HG03520 (cell line): ENCODE measurements at regions not wholly inside any gene's neighbourhood (a gene's known extent, or its start where the extent isn't known, plus 50 kb on each side); places are given as distances from the start of the nearest gene placed in this dataset.
"Not testable (repeated sequence)": the region's sequence is repeated elsewhere in the genome, so short reads cannot be mapped to it uniquely, and the experiment has no call there.

Source experiments
- ATAC-seq: cut with Tn5 transposase; IDR thresholded peaks from one replicate; pipeline ENCODE4 v1.9.1; 2021; ENCODE audit warnings: mild to moderate bottlenecking, moderate library complexity; ENCODE audit not compliant: unreplicated experiment

- no peak for ATAC-seq
Observed at GRCh38 chr9:99472240-99472915, 250.3 kb downstream of the SEC61B start.

DNA sequence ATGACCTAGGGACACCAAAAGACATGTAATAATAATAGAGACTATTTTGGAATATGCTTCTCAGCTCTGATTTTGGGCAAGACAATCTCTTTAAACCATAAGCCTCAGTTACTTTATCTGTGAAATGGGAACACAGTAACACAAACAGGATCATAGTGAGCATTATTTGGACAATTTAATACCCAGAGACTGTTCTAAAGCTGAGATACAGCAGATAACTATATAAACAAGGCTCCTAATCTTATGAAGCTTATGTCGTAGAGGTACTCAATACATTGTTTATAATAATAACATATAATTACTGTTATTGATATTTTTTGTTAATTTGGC is 250.8 kb downstream of the SEC61B start:
- ATAC-seq, result no peak

DNA sequence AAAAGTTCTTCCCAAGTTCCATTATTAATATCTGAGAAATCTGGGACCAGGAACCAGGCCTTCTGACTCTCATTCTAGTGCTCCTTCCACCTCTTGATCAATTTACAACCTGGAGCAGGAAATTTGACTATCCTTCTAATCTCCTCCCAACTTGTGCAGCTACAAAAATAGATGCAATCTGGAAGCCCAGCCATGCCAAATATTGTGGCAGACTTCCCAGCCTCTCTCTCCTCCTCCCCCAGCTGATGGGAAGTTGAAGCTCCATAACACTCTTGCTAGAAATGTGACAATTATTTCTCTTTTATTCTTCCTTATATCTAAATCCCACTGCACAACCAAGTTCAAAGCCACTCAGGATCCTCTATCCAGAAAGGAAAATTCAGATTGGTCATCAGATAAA is 252.1 kb downstream of the SEC61B start:
- ATAC-seq, result no peak

GRCh38 chr9:99475401-99476065 is 253.5 kb downstream of the SEC61B start:
- no peak for ATAC-seq

GRCh38 chr9:99478469-99479027 is 256.5 kb downstream of the SEC61B start:
- no peak for ATAC-seq

DNA sequence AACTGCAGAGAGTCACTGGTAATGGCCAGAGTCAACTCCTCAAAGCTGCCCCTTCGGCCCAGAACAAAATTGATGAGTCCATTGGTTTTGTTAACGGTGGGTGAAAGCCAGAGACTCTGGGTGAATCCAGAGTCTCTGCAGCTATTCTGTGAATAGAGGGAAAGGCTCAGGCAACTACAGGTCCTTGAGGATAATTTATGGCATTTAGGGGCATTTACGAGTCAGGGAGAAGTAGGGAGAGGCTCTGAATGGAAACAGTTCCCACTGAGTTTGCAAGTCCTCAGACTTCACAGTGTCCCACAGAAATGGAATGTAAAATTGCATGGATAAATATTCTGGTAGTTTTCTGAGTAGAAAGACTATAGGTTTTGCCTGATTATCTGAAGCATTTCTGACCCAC is 257.8 kb downstream of the SEC61B start:
- ATAC-seq, result no peak

GRCh38 chr9:99485459-99485858 is 263.4 kb downstream of the SEC61B start:
- no peak for ATAC-seq

DNA sequence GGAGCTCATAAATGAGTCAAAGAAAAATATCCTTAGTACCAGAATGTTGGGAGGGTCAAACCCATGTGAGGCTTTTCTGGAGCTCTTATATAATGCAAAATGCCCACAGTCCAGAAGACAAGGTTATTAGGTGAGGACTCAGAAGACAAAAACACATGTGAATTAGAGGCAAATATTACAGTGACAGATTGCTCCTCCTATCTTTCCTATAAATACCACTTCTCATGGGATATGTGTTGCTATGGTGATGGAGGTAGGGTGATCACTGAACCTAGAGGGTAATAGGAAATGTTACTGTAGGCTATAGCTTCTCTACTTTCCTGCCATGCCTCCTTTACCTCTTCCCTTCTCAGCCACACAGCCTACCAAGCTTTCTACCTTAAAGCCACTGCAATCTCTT is 264.6 kb downstream of the SEC61B start:
- ATAC-seq, result no peak

- ATAC-seq, result no peak
Observed at GRCh38 chr9:99488131-99489059, 266.3 kb downstream of the SEC61B start.

DNA sequence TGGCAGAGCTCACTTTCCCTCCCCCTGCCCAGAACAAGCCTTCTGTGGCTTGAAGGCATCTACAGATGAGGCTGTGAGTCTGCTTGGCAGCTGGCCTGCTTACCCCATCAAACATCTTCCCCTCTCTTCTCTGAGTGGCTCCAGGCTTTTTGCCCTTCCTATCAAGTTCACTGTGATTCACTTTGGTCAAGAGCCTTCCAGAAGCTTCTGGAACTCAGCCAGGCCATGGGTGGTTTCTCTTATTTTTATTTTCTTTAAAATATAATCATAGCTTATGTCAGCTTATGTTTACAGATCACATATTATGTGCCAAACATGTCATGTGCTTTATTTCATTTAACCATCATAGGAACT is 267.0 kb downstream of the SEC61B start:
- no peak for ATAC-seq

DNA sequence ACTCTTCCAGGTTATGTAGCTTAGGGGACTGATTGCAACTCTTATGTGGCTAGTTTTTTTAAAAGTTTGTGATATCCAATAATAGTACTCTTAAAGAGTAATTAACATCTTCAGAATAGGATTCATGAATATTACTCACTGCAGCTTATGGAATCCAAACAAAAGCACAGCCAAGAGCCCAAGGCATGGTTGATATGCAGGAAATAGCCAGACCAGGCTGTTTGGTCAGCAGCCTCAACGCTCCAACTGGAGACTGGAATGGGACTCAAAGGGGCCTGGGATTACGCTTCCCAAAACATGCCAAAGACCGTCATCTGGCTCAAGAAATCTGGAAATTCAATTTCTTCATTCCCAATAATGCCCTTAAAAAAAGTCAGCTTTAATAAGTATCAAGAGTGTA is 268.6 kb downstream of the SEC61B start:
- no peak for ATAC-seq

DNA sequence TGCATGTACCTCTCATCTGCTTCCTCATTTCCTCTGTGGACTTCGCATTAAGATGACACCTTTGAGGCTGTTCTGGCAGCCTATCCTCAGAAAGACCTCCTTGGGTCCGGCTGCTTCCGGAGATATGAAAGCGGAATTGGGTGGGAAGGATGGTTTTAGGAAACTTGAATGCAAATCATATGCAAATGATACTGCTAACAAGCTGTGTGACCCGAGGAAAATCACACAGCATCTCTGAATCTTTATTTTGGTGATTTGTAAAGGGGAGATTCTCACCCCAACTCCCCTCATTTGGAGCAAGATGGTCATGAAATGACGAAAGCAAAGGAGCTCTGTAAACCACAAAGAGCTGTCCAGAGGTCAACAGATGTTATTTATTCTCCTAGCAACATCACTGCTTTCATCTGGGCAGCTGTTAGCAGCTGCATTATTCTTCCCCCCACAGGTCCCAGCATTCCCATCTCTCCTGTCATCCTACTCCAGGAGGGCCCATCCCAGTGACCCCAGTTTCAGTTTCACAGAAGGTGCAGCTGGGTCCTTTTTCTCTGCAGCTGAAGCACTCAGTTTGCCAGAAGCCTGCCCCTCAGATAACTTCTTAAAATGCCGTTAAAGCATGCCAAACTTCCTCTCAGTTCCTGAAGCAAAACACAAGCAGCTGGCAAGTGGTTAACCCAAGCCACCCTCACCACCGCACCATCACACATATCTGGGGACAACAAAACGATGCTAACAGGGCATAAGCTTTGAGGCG is 269.5 kb downstream of the SEC61B start:
- ATAC-seq, result peak; percentile 66

DNA sequence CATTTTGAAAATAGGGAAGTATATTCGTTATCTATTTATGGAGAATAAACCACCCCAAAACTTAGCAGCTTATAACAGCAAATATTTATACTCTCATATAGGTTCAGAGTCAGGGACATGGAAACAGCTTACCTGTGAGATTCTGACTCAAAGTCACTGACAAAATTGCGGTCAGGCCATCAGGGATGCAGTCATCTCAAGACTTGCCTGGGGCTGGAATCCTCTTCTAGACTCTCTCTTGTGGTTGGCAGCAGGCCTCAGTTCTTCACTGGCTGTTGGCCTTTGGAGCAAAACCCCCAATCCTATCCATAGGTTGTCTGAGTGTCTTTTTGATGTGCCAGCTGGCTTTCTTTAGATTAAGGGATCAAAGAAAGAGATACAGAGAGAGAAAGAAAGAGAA is 275.6 kb downstream of the SEC61B start:
- ATAC-seq, result no peak

DNA sequence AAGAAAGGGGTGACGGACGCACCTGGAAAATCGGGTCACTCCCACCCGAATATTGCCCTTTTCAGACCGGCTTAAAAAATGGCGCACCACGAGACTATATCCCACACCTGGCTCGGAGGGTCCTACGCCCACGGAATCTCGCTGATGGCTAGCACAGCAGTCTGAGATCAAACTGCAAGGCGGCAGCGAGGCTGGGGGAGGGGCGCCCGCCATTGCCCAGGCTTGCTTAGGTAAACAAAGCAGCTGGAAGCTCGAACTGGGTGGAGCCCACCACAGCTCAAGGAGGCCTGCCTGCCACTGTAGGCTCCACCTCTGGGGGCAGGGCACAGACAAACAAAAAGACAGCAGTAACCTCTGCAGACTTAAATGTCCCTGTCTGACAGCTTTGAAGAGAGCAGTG is 276.9 kb downstream of the SEC61B start:
- not testable (repeated sequence) for ATAC-seq

DNA sequence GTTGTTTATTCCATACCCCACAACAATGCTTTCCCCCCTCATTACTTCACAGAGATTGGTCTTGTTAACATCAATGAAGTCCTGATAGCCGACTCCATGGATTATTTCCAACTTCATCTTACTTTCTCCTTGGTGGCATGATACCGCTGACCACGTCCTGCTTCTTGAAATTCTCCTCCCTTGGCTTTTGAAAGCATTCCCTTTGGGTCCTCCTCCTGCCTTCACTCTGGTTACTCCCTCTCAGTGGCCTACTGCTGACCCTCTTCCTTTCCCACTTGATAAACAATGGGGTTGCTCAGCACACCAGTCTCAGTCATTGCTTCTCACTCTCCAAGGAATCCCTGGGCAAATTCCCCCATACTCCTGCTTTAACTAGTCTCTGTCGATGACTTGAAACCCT is 283.9 kb downstream of the SEC61B start:
- no peak for ATAC-seq

GRCh38 chr9:99506747-99507348 is 284.8 kb downstream of the SEC61B start:
- no peak for ATAC-seq

DNA sequence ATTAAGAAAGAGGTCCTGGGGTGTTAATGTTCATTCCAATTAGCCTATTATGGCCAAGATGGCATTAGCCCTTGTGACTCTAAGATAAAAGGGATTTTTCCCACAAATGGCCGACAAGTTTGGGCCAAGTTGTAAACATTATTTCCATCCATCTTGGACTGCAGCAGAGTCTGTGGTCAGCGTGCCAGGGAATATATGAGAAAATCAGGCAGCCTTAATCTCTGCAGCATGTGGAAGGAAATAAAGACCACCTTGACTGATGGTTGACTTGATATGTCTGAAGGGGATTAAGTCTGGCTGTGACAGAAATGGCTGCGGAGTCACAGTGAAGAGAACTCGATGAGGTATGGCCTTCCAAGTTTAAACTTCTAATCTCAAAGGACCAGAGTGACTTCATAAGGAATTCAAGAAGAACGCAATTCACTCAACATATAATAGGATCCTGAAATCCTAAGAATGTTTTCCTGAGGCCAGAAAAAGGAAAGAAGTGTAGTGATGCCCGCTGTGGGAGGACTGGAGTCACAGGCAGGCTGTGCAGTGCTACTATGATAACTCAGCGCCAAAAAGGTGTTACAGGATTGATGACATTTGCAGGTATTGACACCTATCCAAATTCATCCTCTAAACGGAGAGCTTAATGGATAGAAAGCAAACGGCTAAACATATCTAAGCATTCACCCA is 287.1 kb downstream of the SEC61B start:
- no peak for ATAC-seq

GRCh38 chr9:99509900-99510535 is 287.9 kb downstream of the SEC61B start:
- no peak for ATAC-seq

- ATAC-seq, result no peak
Observed at GRCh38 chr9:99511723-99512122, 289.6 kb downstream of the SEC61B start.
